ENCODE measurements at regions not wholly inside any gene's neighbourhood (a gene's known extent, or its start where the extent isn't known, plus 50 kb on each side); places are given as distances from the start of the nearest gene placed in this dataset.
"Not testable (repeated sequence)": the region's sequence is repeated elsewhere in the genome, so short reads cannot be mapped to it uniquely, and the experiment has no call there.

- DNase-seq, result no peak
Measured at GRCh38 chr18:70705831-70706416, 417.1 kb downstream of the SOCS6 start.

- DNase-seq, result no peak
Measured at GRCh38 chr18:70700496-70700895, 411.7 kb downstream of the SOCS6 start.

- DNase-seq, result no peak
Measured at GRCh38 chr18:70698574-70698973, 409.7 kb downstream of the SOCS6 start.

GRCh38 chr18:70693246-70693645, 404.4 kb downstream of the SOCS6 start:
- no peak for DNase-seq

- not testable (repeated sequence) for DNase-seq
Measured at GRCh38 chr18:70689765-70690164, 400.9 kb downstream of the SOCS6 start.

- DNase-seq, result no peak
Measured at GRCh38 chr18:70688286-70688685, 399.4 kb downstream of the SOCS6 start.

- DNase-seq, result no peak
Measured at GRCh38 chr18:70684821-70685220, 396.0 kb downstream of the SOCS6 start.

- no peak for DNase-seq
Measured at GRCh38 chr18:70683263-70683662, 394.4 kb downstream of the SOCS6 start.

- DNase-seq, result no peak
Measured at GRCh38 chr18:70674896-70675295, 386.1 kb downstream of the SOCS6 start.

- no peak for DNase-seq
Measured at GRCh38 chr18:70673831-70674230, 385.0 kb downstream of the SOCS6 start.

- DNase-seq, result no peak
Measured at GRCh38 chr18:70672581-70672980, 383.7 kb downstream of the SOCS6 start.

- DNase-seq, result peak; percentile 63
Measured at GRCh38 chr18:70671889-70672565, 383.2 kb downstream of the SOCS6 start.

GRCh38 chr18:70666936-70667335, 378.1 kb downstream of the SOCS6 start:
- no peak for DNase-seq

GRCh38 chr18:70663141-70663540, 374.3 kb downstream of the SOCS6 start:
- no peak for DNase-seq

- no peak for DNase-seq
Measured at GRCh38 chr18:70662588-70662987, 373.7 kb downstream of the SOCS6 start.

- peak; percentile 70 for DNase-seq
Measured at GRCh38 chr18:70659036-70659925, 370.4 kb downstream of the SOCS6 start.

- no peak for DNase-seq
Measured at GRCh38 chr18:70653671-70654070, 364.8 kb downstream of the SOCS6 start.

- no peak for DNase-seq
Measured at GRCh38 chr18:70650878-70651277, 362.0 kb downstream of the SOCS6 start.

GRCh38 chr18:70649683-70650082, 360.8 kb downstream of the SOCS6 start:
- no peak for DNase-seq

GRCh38 chr18:70645971-70646370, 357.1 kb downstream of the SOCS6 start:
- no peak for DNase-seq

- no peak for DNase-seq
Measured at GRCh38 chr18:70643812-70644211, 355.0 kb downstream of the SOCS6 start.

- no peak for DNase-seq
Measured at GRCh38 chr18:70641156-70641775, 352.4 kb downstream of the SOCS6 start.

GRCh38 chr18:70640336-70640887, 351.6 kb downstream of the SOCS6 start:
- DNase-seq, result no peak

All from activated effector memory CD4-positive, alpha-beta T cell treated with anti-CD3 and anti-CD28 coated beads, Interleukin-2, amount 50 U/mL, for 16 hours (primary cell).